ENCODE measurements at regions not wholly inside any gene's neighbourhood (a gene's known extent, or its start where the extent isn't known, plus 50 kb on each side); places are given as distances from the start of the nearest gene placed in this dataset.

DNA sequence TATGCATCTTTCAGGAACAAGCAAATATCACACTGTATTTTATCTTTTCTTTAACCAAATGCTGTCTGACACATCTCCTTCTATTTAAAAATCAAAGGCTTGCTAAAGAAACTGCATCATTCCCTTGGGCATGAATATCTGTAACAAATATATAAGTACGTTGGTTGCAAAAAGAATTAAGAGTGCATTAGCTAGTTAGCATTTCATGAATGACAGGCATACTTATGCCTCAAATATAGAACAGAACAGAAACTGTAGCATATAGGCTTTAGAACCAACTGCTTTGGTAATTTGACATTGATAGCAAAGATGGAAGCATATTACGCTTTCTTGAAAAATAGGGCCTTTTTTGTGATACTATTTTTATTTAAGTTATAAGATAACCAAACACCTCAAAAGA lies 761.2 kb downstream of the MAT2B start:
- no peaks in the 10 kb centered on the region for H3K4me1 ChIP-seq (ENCODE audit: insufficient read depth, low read length)
- H3K4me3 ChIP-seq (replicated peaks in 1 of 3; ENCODE audit: insufficient read depth in 1 of 3, low read depth in 2 of 3, low read length in 3 of 3), result no peak overlapping the region
- in situ Hi-C loops (cut with HindIII; ENCODE audit: extremely low pct_ligation_motif_present, low pct_unique_long_range_greater_than_20kb) (no loop called here), intact Hi-C loops (cut with micrococcal nuclease; ENCODE audit: unreplicated experiment) (no loop called here)
- no peak for DNase-seq (ENCODE audit: low spot score)
- ChIA-PET CTCF (ENCODE audit: low intra/inter-chr PET ratio, low total read pairs) (no interaction called here), POLR2A (no interaction called here)
- WGBS (ENCODE audit: low lambda C conversion rate), result 9% methylated on average over 2 of the region's 2 CpGs
- peaks cover 19% of the 10 kb centered on the region for H3K9me3 ChIP-seq (ENCODE audit: low read length)
- BruUV-seq (replicated peaks), result no TSS peak
- H3K79me2 ChIP-seq (ENCODE audit: insufficient read depth, low read length), result no peaks in the 10 kb centered on the region
- no peak overlapping the region for H2AFZ ChIP-seq (ENCODE audit: low read length)
- H3K27ac ChIP-seq (ENCODE audit: extremely low read length, insufficient read depth, low read length), result no peak overlapping the region
- H3K9ac ChIP-seq (ENCODE audit: insufficient read depth, low read depth, low read length), result no peak overlapping the region
- ATAC-seq, result no peak
- H4K20me1 ChIP-seq (ENCODE audit: insufficient read depth, low read length), result no peaks in the 10 kb centered on the region
- H3K36me3 ChIP-seq (replicated peaks in 1 of 2; ENCODE audit: control insufficient read depth in 1 of 2, insufficient read depth in 2 of 2, low read length in 2 of 2), result no peaks in the 10 kb centered on the region
- no peak overlapping the region for H3K4me2 ChIP-seq (ENCODE audit: low read depth, low read length)
- FAIRE-seq, result no peak
- TF ChIP-seq RBFOX2 (IDR thresholded peaks at IDR 0.05; ENCODE audit: low read depth, low read length), result no peak
- no peak for TF ChIP-seq RXRA (CRISPR knock-in tag; IDR thresholded peaks at IDR 0.05)
- no peak for TF ChIP-seq MIER3 (CRISPR knock-in tag; IDR thresholded peaks at IDR 0.05; ENCODE audit: borderline replicate concordance)
- TF ChIP-seq NCOA5 (CRISPR knock-in tag; IDR thresholded peaks at IDR 0.05), result no peak
- TF ChIP-seq, protein P1, sequence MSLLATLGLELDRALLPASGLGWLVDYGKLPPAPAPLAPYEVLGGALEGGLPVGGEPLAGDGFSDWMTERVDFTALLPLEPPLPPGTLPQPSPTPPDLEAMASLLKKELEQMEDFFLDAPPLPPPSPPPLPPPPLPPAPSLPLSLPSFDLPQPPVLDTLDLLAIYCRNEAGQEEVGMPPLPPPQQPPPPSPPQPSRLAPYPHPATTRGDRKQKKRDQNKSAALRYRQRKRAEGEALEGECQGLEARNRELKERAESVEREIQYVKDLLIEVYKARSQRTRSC (CRISPR knock-in tag; IDR thresholded peaks at IDR 0.05; ENCODE audit: low read depth), result no peak
- TF ChIP-seq HCFC1 (IDR thresholded peaks at IDR 0.05; ENCODE audit: low read depth, low read length), result no peak
- no peak for TF ChIP-seq IRF2 (CRISPR knock-in tag; IDR thresholded peaks at IDR 0.05)
- TF ChIP-seq NR2C2 (CRISPR knock-in tag; IDR thresholded peaks at IDR 0.05; ENCODE audit: borderline replicate concordance), result no peak
- TF ChIP-seq RBM39 (IDR thresholded peaks at IDR 0.05; ENCODE audit: low read depth, low read length, poor library complexity, severe bottlenecking), result no peak
- TF ChIP-seq SOX5 (CRISPR knock-in tag; IDR thresholded peaks at IDR 0.05; ENCODE audit: borderline replicate concordance), result no peak
- TF ChIP-seq, protein P2, sequence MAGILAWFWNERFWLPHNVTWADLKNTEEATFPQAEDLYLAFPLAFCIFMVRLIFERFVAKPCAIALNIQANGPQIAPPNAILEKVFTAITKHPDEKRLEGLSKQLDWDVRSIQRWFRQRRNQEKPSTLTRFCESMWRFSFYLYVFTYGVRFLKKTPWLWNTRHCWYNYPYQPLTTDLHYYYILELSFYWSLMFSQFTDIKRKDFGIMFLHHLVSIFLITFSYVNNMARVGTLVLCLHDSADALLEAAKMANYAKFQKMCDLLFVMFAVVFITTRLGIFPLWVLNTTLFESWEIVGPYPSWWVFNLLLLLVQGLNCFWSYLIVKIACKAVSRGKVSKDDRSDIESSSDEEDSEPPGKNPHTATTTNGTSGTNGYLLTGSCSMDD (CRISPR knock-in tag; IDR thresholded peaks at IDR 0.05), result no peak
- TF ChIP-seq ZMYM2 (CRISPR knock-in tag; IDR thresholded peaks at IDR 0.05), result no peak
- TF ChIP-seq, protein P3, sequence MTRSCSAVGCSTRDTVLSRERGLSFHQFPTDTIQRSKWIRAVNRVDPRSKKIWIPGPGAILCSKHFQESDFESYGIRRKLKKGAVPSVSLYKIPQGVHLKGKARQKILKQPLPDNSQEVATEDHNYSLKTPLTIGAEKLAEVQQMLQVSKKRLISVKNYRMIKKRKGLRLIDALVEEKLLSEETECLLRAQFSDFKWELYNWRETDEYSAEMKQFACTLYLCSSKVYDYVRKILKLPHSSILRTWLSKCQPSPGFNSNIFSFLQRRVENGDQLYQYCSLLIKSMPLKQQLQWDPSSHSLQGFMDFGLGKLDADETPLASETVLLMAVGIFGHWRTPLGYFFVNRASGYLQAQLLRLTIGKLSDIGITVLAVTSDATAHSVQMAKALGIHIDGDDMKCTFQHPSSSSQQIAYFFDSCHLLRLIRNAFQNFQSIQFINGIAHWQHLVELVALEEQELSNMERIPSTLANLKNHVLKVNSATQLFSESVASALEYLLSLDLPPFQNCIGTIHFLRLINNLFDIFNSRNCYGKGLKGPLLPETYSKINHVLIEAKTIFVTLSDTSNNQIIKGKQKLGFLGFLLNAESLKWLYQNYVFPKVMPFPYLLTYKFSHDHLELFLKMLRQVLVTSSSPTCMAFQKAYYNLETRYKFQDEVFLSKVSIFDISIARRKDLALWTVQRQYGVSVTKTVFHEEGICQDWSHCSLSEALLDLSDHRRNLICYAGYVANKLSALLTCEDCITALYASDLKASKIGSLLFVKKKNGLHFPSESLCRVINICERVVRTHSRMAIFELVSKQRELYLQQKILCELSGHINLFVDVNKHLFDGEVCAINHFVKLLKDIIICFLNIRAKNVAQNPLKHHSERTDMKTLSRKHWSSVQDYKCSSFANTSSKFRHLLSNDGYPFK (CRISPR knock-in tag; IDR thresholded peaks at IDR 0.05; ENCODE audit: borderline replicate concordance), result no peak
- TF ChIP-seq MEIS1 (CRISPR knock-in tag; IDR thresholded peaks at IDR 0.05; ENCODE audit: borderline replicate concordance), result no peak
- TF ChIP-seq MIXL1 (CRISPR knock-in tag; IDR thresholded peaks at IDR 0.05), result no peak
- TF ChIP-seq ZNF549 (CRISPR knock-in tag; IDR thresholded peaks at IDR 0.05), result no peak
- no peak for TF ChIP-seq FOXM1 (CRISPR knock-in tag; IDR thresholded peaks at IDR 0.05)
- no peaks in the 10 kb centered on the region for H3K27me3 ChIP-seq (ENCODE audit: control insufficient read depth in 1 of 2, insufficient read depth in 2 of 2, low read length in 2 of 2)
